H1 (cell line): ENCODE measurements at regions not wholly inside any gene's neighbourhood (a gene's known extent, or its start where the extent isn't known, plus 50 kb on each side); places are given as distances from the start of the nearest gene placed in this dataset.
A peak's percentile ranks its signal among the peaks of the same experiment; 100 is the strongest.

Experiments used
- CTCF ChIA-PET: fragments of 300-600 bp; sonication (Branson Sonifier 250); formaldehyde crosslinking; loops from one replicate; lab custom pipeline; 2021; ENCODE audit not compliant: partially characterized antibody; lab: Charles Lee
- POLR2A ChIA-PET: fragments of 300-600 bp; sonication (Branson Sonifier 250); formaldehyde crosslinking; loops from one replicate; lab custom pipeline; 2021; ENCODE audit warnings: inconsistent platforms; ENCODE audit not compliant: partially characterized antibody; lab: Charles Lee
- DNase-seq, 2 experiments: peaks; one replicate each; pipeline versions ENCODE4 v3.0.0 to v3.0.0-alpha.2; 2010 to 2022; ENCODE audit warnings: low spot score in 2 of 2, low read depth in 1 of 2, mixed read lengths in 1 of 2
- FAIRE-seq: peaks from 2 replicates; lab custom pipeline; 2011; peaks lifted over from hg19 to GRCh38; lab: Jason Lieb, UNC
- H2AFZ ChIP-seq: 2 replicates; pipeline ENCODE4 v1.8.1; 2012; ENCODE audit warnings: low read length, inconsistent platforms
- H2AK5ac ChIP-seq: 2 replicates; pipeline ENCODE4 v1.6.1; 2013; ENCODE audit warnings: low read depth, low read length
- H2BK120ac ChIP-seq: replicated peaks from 2 replicates; pipeline ENCODE3; 2013; ENCODE audit warnings: low read depth, low read length, inconsistent platforms
- H2BK12ac ChIP-seq: 2 replicates; pipeline ENCODE4 v1.6.1; 2013; ENCODE audit warnings: low read depth, low read length
- H2BK15ac ChIP-seq: 2 replicates; pipeline ENCODE4 v1.6.1; 2013; ENCODE audit warnings: low read length
- H2BK20ac ChIP-seq: 2 replicates; pipeline ENCODE4 v1.6.1; 2013; ENCODE audit warnings: low read length
- H2BK5ac ChIP-seq: 2 replicates; pipeline ENCODE4 v1.6.1; 2013; ENCODE audit warnings: low read depth, low read length
- H3K14ac ChIP-seq: 2 replicates; pipeline ENCODE4 v1.6.1; 2013; ENCODE audit warnings: inconsistent platforms; ENCODE audit not compliant: insufficient read length
- H3K18ac ChIP-seq: 2 replicates; pipeline ENCODE4 v1.6.1; 2013; ENCODE audit warnings: low read length; ENCODE audit errors: extremely low read depth
- H3K23ac ChIP-seq: 2 replicates; pipeline ENCODE4 v1.6.1; 2013; ENCODE audit warnings: inconsistent platforms; ENCODE audit not compliant: insufficient read length
- H3K23me2 ChIP-seq: 2 replicates; pipeline ENCODE4 v1.6.1; 2013; ENCODE audit warnings: low read depth, low read length
- H3K27ac ChIP-seq: 2 replicates; pipeline ENCODE4 v1.6.1; 2011; ENCODE audit warnings: low read depth, low read length, inconsistent platforms
- H3K27me3 ChIP-seq, 4 experiments: replicated peaks in 1 of 4; 1 replicate in 1 of 4; 2 replicates in 3 of 4; pipeline versions ENCODE4 v1.6.1 to v1.8.1; 2011 to 2013; ENCODE audit warnings: low read length in 3 of 4, mild to moderate bottlenecking in 3 of 4, inconsistent platforms in 2 of 4, mixed read lengths in 2 of 4, moderate library complexity in 1 of 4; ENCODE audit not compliant: control insufficient read depth in 3 of 4, insufficient read depth in 3 of 4; ENCODE audit errors: extremely low read depth in 1 of 4
- H3K36me3 ChIP-seq, 4 experiments: 2 replicates each; pipeline versions ENCODE4 v1.6.1 to v1.8.1; 2011 to 2013; ENCODE audit warnings: mild to moderate bottlenecking in 4 of 4, low read length in 3 of 4, moderate library complexity in 2 of 4, control low read depth in 1 of 4, inconsistent platforms in 1 of 4; ENCODE audit not compliant: insufficient read depth in 4 of 4, control insufficient read depth in 2 of 4
- H3K4ac ChIP-seq: replicated peaks from 2 replicates; pipeline ENCODE3; 2013; ENCODE audit warnings: low read length, low read depth, mixed read lengths, inconsistent platforms; ENCODE audit not compliant: insufficient read length
- H3K4me1 ChIP-seq, 4 experiments: replicated peaks in 1 of 4; 1 replicate in 1 of 4; 2 replicates in 3 of 4; pipeline versions ENCODE4 v1.6.1 to v1.8.1; 2011 to 2013; ENCODE audit warnings: low read length in 3 of 4, inconsistent platforms in 2 of 4, mixed read lengths in 1 of 4; ENCODE audit not compliant: insufficient read depth in 4 of 4, control insufficient read depth in 3 of 4
- H3K4me2 ChIP-seq, 2 experiments: 2 replicates each; pipeline versions ENCODE4 v1.6.1 to v1.8.1; 2011 to 2013; ENCODE audit warnings: low read depth in 2 of 2, low read length in 2 of 2, control low read depth in 1 of 2, inconsistent platforms in 1 of 2, mild to moderate bottlenecking in 1 of 2; ENCODE audit not compliant: insufficient read depth in 1 of 2
- H3K4me3 ChIP-seq, 4 experiments: fragments of 200-600, 300-600 bp in 1 of 4; sonication (generic), shearing (Covaris generic), sonication (Bioruptor Twin) in 1 of 4; 2 replicates each; pipeline versions ENCODE4 v1.5.1 to v1.8.1; 2011 to 2016; ENCODE audit warnings: low read length in 4 of 4, low read depth in 3 of 4, control low read depth in 2 of 4, inconsistent platforms in 2 of 4, mild to moderate bottlenecking in 2 of 4, mixed read lengths in 1 of 4, moderate library complexity in 1 of 4; ENCODE audit not compliant: insufficient read depth in 2 of 4; ENCODE audit errors: extremely low read depth in 1 of 4
- H3K56ac ChIP-seq: replicated peaks from 2 replicates; pipeline ENCODE3; 2013; ENCODE audit warnings: low read depth, mild to moderate bottlenecking, mixed read lengths, low read length, inconsistent platforms; ENCODE audit not compliant: insufficient read length
- H3K79me1 ChIP-seq: 2 replicates; pipeline ENCODE4 v1.6.1; 2013; ENCODE audit warnings: low read depth, low read length, control low read depth
- H3K79me2 ChIP-seq, 2 experiments: 2 replicates each; pipeline versions ENCODE4 v1.6.1 to v1.8.1; 2012 to 2013; ENCODE audit warnings: low read length in 2 of 2, mild to moderate bottlenecking in 2 of 2, inconsistent platforms in 1 of 2; ENCODE audit not compliant: insufficient read depth in 2 of 2, control insufficient read depth in 1 of 2
- H3K9ac ChIP-seq, 4 experiments: replicated peaks in 1 of 4; 1 replicate in 1 of 4; 2 replicates in 3 of 4; pipeline versions ENCODE4 v1.6.1 to v1.8.1; 2011 to 2013; ENCODE audit warnings: low read depth in 3 of 4, low read length in 3 of 4, control low read depth in 2 of 4, mild to moderate bottlenecking in 2 of 4, moderate library complexity in 2 of 4, inconsistent platforms in 1 of 4; ENCODE audit errors: extremely low read depth in 1 of 4
- H3K9me3 ChIP-seq, 2 experiments: 2 replicates each; pipeline versions ENCODE4 v1.6.1 to v1.8.1; 2012 to 2013; ENCODE audit warnings: mild to moderate bottlenecking in 2 of 2, moderate library complexity in 2 of 2, control low read depth in 1 of 2, inconsistent platforms in 1 of 2, low read depth in 1 of 2, low read length in 1 of 2, mixed read lengths in 1 of 2; ENCODE audit not compliant: insufficient read depth in 2 of 2
- H4K20me1 ChIP-seq, 2 experiments: replicated peaks in 1 of 2; 2 replicates each; pipeline versions ENCODE3 to v1.8.1; 2011 to 2013; ENCODE audit warnings: inconsistent platforms in 2 of 2, low read length in 2 of 2, mild to moderate bottlenecking in 1 of 2; ENCODE audit not compliant: insufficient read depth in 2 of 2, control insufficient read depth in 1 of 2
- H4K5ac ChIP-seq: 2 replicates; pipeline ENCODE4 v1.6.1; 2013; ENCODE audit warnings: low read length, low read depth, mixed read lengths, inconsistent platforms; ENCODE audit not compliant: insufficient read length
- H4K8ac ChIP-seq: 2 replicates; pipeline ENCODE4 v1.8.0; 2013; ENCODE audit warnings: mild to moderate bottlenecking, moderate library complexity, low read length, inconsistent platforms; ENCODE audit not compliant: insufficient read depth; ENCODE audit errors: extremely low read depth
- H4K91ac ChIP-seq: replicated peaks from 2 replicates; pipeline ENCODE3; 2013; ENCODE audit warnings: low read length, mixed read lengths, inconsistent platforms; ENCODE audit not compliant: insufficient read length
- ASH2L ChIP-seq: fragments of 200-600, 300-600 bp; sonication (generic); IDR thresholded peaks from one replicate; pipeline ENCODE4 v1.7.1; 2017; ENCODE audit warnings: low read length
- BRCA1 ChIP-seq: IDR thresholded peaks from 2 replicates; pipeline ENCODE4 v1.6.1; 2012; ENCODE audit warnings: low read depth, low read length, improper control_type of control experiment
- CBX5 ChIP-seq: fragments of 300-800, 300-1000 bp; sonication (generic); IDR thresholded peaks from 2 replicates; pipeline ENCODE4 v1.7.1; 2016; ENCODE audit warnings: antibody characterized with exemption, low read length, low read depth
- CHD2 ChIP-seq: IDR thresholded peaks from 2 replicates; pipeline ENCODE4 v1.6.1; 2012; ENCODE audit warnings: low read length, improper control_type of control experiment
- E2F6 ChIP-seq: IDR thresholded peaks from 2 replicates; pipeline ENCODE4 v1.6.1; 2012; ENCODE audit warnings: inconsistent platforms
- GTF2F1 ChIP-seq: IDR thresholded peaks from 2 replicates; pipeline ENCODE4 v1.6.1; 2012; ENCODE audit warnings: low read depth, low read length, improper control_type of control experiment, borderline replicate concordance
- KDM4A ChIP-seq: IDR thresholded peaks from one replicate; pipeline ENCODE4 v1.7.1; 2012; ENCODE audit warnings: low read depth, mild to moderate bottlenecking, moderate library complexity, low read length, inconsistent platforms; ENCODE audit not compliant: severe bottlenecking
- NRF1 ChIP-seq: IDR thresholded peaks from 2 replicates; pipeline ENCODE4 v1.6.1; 2011; ENCODE audit warnings: mild to moderate bottlenecking, low read depth, low read length, improper control_type of control experiment
- PHF8 ChIP-seq: fragments of 200-600 bp; sonication (generic); conservative IDR thresholded peaks from 2 replicates; pipeline ENCODE4 v1.7.1; 2012; ENCODE audit warnings: low read depth, mild to moderate bottlenecking, inconsistent platforms, low read length, moderate library complexity
- RBBP5 ChIP-seq: IDR thresholded peaks from 2 replicates; pipeline ENCODE4 v1.7.1; 2012; ENCODE audit warnings: low read depth, mild to moderate bottlenecking, inconsistent platforms, low read length, moderate library complexity, borderline replicate concordance
- SIRT6 ChIP-seq: IDR thresholded peaks from one replicate; pipeline ENCODE4 v1.7.1; 2012; ENCODE audit warnings: low read length, inconsistent platforms
- SIX5 ChIP-seq: IDR thresholded peaks from 2 replicates; pipeline ENCODE4 v1.6.1; 2011; ENCODE audit warnings: mild to moderate bottlenecking, low read depth, low read length
- SRF ChIP-seq: IDR thresholded peaks from 2 replicates; pipeline ENCODE4 v1.6.1; 2011; ENCODE audit warnings: mild to moderate bottlenecking, low read depth, low read length, moderate library complexity
- WGBS, 2 experiments: shearing (Covaris generic) in 1 of 2; methylation state at CpG; one replicate each; pipeline versions ENCODE4 v1.1.6 to v1.1.7; 2013 to 2015; ENCODE audit warnings: low lambda C conversion rate in 2 of 2, mixed read lengths in 2 of 2, inconsistent platforms in 1 of 2, low coverage in 1 of 2, missing lambda C conversion rate in 1 of 2; ENCODE audit not compliant: insufficient replicate concordance in 2 of 2, insufficient coverage in 1 of 2, insufficient read length in 1 of 2; ENCODE audit errors: extremely low coverage in 1 of 2, missing lambda C conversion rate in 1 of 2; 5-methylcytosine and 5-hydroxymethylcytosine counted together
- TF ChIP-seq, protein P1 (sequence below): IDR thresholded peaks from 2 replicates; pipeline ENCODE4 v1.6.1; 2011; ENCODE audit warnings: low read depth, mild to moderate bottlenecking, low read length; ENCODE audit not compliant: insufficient read depth

- 85% methylated on average over 10 of the region's 11 CpGs; no CpG with 5 or more reads in 1 of the 2 experiments for WGBS, 2 experiments
- H3K23ac ChIP-seq: no peak overlapping the region
- H3K36me3 ChIP-seq: no peaks in the 10 kb centered on the region
- H3K27me3 ChIP-seq: no peaks in the 10 kb centered on the region
- H3K9me3 ChIP-seq: no peaks in the 10 kb centered on the region
- no peaks in the 10 kb centered on the region for H3K79me2 ChIP-seq
- H3K18ac ChIP-seq: no peak overlapping the region
- no peak overlapping the region for H2BK120ac ChIP-seq
- no peak overlapping the region for H3K27ac ChIP-seq
- no peak overlapping the region for H4K91ac ChIP-seq
- H3K4me1 ChIP-seq: no peaks in the 10 kb centered on the region; a peak in 1 of 7 replicates
- H3K56ac ChIP-seq: no peak overlapping the region
- H2AK5ac ChIP-seq: no peak overlapping the region
- H2BK15ac ChIP-seq: no peak overlapping the region
- no peak overlapping the region for H3K4ac ChIP-seq
- no peak overlapping the region for H2BK20ac ChIP-seq
- no peaks in the 10 kb centered on the region for H3K79me1 ChIP-seq
- no peak overlapping the region for H3K4me3 ChIP-seq
- no peak overlapping the region for H2BK12ac ChIP-seq
- H3K9ac ChIP-seq: no peak overlapping the region
- H4K8ac ChIP-seq: no peak overlapping the region
- H2BK5ac ChIP-seq: no peak overlapping the region
- FAIRE-seq: no peak
- DNase-seq: no peak
- ChIA-PET POLR2A (no interaction called here), CTCF (interaction anchor here (0.6 to 1.6 kb wide), 2 partner anchors 107 to 304 kb away, joined by 4 to 5 read pairs; no protein-coding TSS in a partner anchor)
- peak overlapping the region; percentile 91 for H2AFZ ChIP-seq
- no peak overlapping the region for H4K5ac ChIP-seq
- H3K4me2 ChIP-seq: no peak overlapping the region
- no peaks in the 10 kb centered on the region for H4K20me1 ChIP-seq
- no peaks in the 10 kb centered on the region for H3K23me2 ChIP-seq
- no peak overlapping the region for H3K14ac ChIP-seq
- TF ChIP-seq SRF (no peak), RBBP5 (no peak), BRCA1 (no peak), NRF1 (no peak), SIX5 (no peak), ASH2L (no peak), SIRT6 (no peak), E2F6 (0 out of 2 replicates have a peak, but pooled peaks have one; percentile 19), KDM4A (no peak), CHD2 (no peak), GTF2F1 (no peak), PHF8 (no peak), CBX5 (no peak)
- TF ChIP-seq, protein P1, sequence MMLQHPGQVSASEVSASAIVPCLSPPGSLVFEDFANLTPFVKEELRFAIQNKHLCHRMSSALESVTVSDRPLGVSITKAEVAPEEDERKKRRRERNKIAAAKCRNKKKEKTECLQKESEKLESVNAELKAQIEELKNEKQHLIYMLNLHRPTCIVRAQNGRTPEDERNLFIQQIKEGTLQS: no peak
Observed at GRCh38 chr10:3350205-3350604, 177.6 kb upstream of the PITRM1 start.
